HEK293 (cell line): ENCODE measurements at regions not wholly inside any gene's neighbourhood (a gene's known extent, or its start where the extent isn't known, plus 50 kb on each side); places are given as distances from the start of the nearest gene placed in this dataset.

Source experiments
- CTCF ChIA-PET: fragments of 350-600 bp; formaldehyde crosslinking; extraction: SDS; loops from one replicate; lab custom pipeline; 2021; ENCODE audit warnings: antibody characterized with exemption; lab: Yijun Ruan, JAX
- POLR2A ChIA-PET: fragments of 300-600 bp; formaldehyde crosslinking; extraction: SDS; loops from one replicate; lab custom pipeline; 2020; ENCODE audit warnings: antibody characterized with exemption, inconsistent platforms; lab: Yijun Ruan, JAX
- H3K27ac ChIP-seq: fragments of 200-500 bp; sonication (Bioruptor generic); 2 replicates; pipeline ENCODE4 v1.5.1; 2014; ENCODE audit warnings: low read depth, low read length, control low read depth, inconsistent platforms; ENCODE audit errors: extremely low read depth
- H3K36me3 ChIP-seq, 2 experiments: fragments of 200-500 bp in 1 of 2; sonication (Bioruptor generic) in 1 of 2; 1 replicate in 1 of 2; 2 replicates in 1 of 2; pipeline ENCODE4 v1.5.1; 2014 to 2017; ENCODE audit warnings: inconsistent platforms in 2 of 2, low read length in 2 of 2; ENCODE audit not compliant: control insufficient read depth in 2 of 2, insufficient read depth in 1 of 2
- H3K4me1 ChIP-seq: fragments of 200-500 bp; sonication (Bioruptor generic); 2 replicates; pipeline ENCODE4 v1.5.1; 2014; ENCODE audit warnings: mild to moderate bottlenecking, low read length, inconsistent platforms; ENCODE audit not compliant: control insufficient read depth, insufficient read depth
- H3K4me3 ChIP-seq: 2 replicates; pipeline ENCODE4 v1.5.1; 2011; ENCODE audit warnings: low read depth, mild to moderate bottlenecking, control low read depth, low read length, moderate library complexity
- H3K9me3 ChIP-seq: fragments of 200-500 bp; sonication (Bioruptor generic); 2 replicates; pipeline ENCODE4 v1.5.1; 2014; ENCODE audit warnings: low read depth, low read length, inconsistent platforms; ENCODE audit not compliant: control insufficient read depth, insufficient read depth
- GLI2 ChIP-seq: fragments of 450-650 bp; formaldehyde crosslinking; IDR thresholded peaks from 2 replicates; pipeline ENCODE4; 2017; ENCODE audit warnings: missing biosample characterization, missing genetic modification characterization, low read depth, borderline replicate concordance
- HOXA7 ChIP-seq: sonication (generic); formaldehyde crosslinking; IDR thresholded peaks from 2 replicates; pipeline ENCODE4 v1.8.1; 2022; ENCODE audit warnings: missing genetic modification reagents, borderline replicate concordance
- INSM2 ChIP-seq: fragments of 450-650 bp; formaldehyde crosslinking; IDR thresholded peaks from 2 replicates; pipeline ENCODE4 v1.5.1; 2016; ENCODE audit warnings: missing biosample characterization, missing genetic modification characterization
- OVOL3 ChIP-seq: fragments of 450-650 bp; formaldehyde crosslinking; IDR thresholded peaks from 2 replicates; pipeline ENCODE4 v1.5.1; 2016; ENCODE audit warnings: missing biosample characterization, missing genetic modification characterization
- PBX3 ChIP-seq: sonication (generic); formaldehyde crosslinking; IDR thresholded peaks from 2 replicates; pipeline ENCODE4 v1.8.1; 2022; ENCODE audit warnings: mild to moderate bottlenecking, moderate library complexity, missing genetic modification reagents
- PRDM4 ChIP-seq: fragments of 450-650 bp; formaldehyde crosslinking; IDR thresholded peaks from 2 replicates; pipeline ENCODE4 v1.5.1; 2017; ENCODE audit warnings: missing biosample characterization, missing genetic modification characterization
- SP7 ChIP-seq: fragments of 450-650 bp; formaldehyde crosslinking; IDR thresholded peaks from 2 replicates; pipeline ENCODE4 v1.5.1; 2016; ENCODE audit warnings: missing biosample characterization, missing genetic modification characterization
- YY2 ChIP-seq: fragments of 450-650 bp; formaldehyde crosslinking; IDR thresholded peaks from 2 replicates; pipeline ENCODE4 v1.5.1; 2016; ENCODE audit warnings: missing biosample characterization, missing genetic modification characterization
- ZNF112 ChIP-seq: fragments of 450-650 bp; formaldehyde crosslinking; IDR thresholded peaks from 2 replicates; pipeline ENCODE4 v1.5.0; 2017; ENCODE audit warnings: missing biosample characterization, missing genetic modification characterization
- ZNF132 ChIP-seq: fragments of 450-650 bp; formaldehyde crosslinking; IDR thresholded peaks from 2 replicates; pipeline ENCODE4 v1.5.1; 2017; ENCODE audit warnings: missing biosample characterization, missing genetic modification characterization, borderline replicate concordance
- ZNF133 ChIP-seq: fragments of 450-650 bp; formaldehyde crosslinking; IDR thresholded peaks from 2 replicates; pipeline ENCODE4 v1.5.1; 2016; ENCODE audit warnings: missing biosample characterization, missing genetic modification characterization
- ZNF174 ChIP-seq: fragments of 450-650 bp; formaldehyde crosslinking; IDR thresholded peaks from 2 replicates; pipeline ENCODE4 v1.5.0; 2017; ENCODE audit warnings: missing biosample characterization, mild to moderate bottlenecking, missing genetic modification characterization
- ZNF184 ChIP-seq: fragments of 450-650 bp; IDR thresholded peaks from 2 replicates; pipeline ENCODE4 v1.5.1; 2018; ENCODE audit warnings: missing biosample characterization, mild to moderate bottlenecking, missing genetic modification characterization
- ZNF202 ChIP-seq: fragments of 450-650 bp; formaldehyde crosslinking; IDR thresholded peaks from 2 replicates; pipeline ENCODE4 v1.5.1; 2016; ENCODE audit warnings: missing biosample characterization, missing genetic modification characterization, borderline replicate concordance
- ZNF223 ChIP-seq: fragments of 450-650 bp; formaldehyde crosslinking; IDR thresholded peaks from 2 replicates; pipeline ENCODE4 v1.5.1; 2016; ENCODE audit warnings: missing biosample characterization, missing genetic modification characterization
- ZNF248 ChIP-seq: fragments of 450-650 bp; formaldehyde crosslinking; IDR thresholded peaks from 2 replicates; pipeline ENCODE4 v1.5.1; 2017; ENCODE audit warnings: missing biosample characterization, missing genetic modification characterization
- ZNF350 ChIP-seq: fragments of 450-650 bp; formaldehyde crosslinking; IDR thresholded peaks from 2 replicates; pipeline ENCODE4 v1.5.0; 2017; ENCODE audit warnings: missing biosample characterization, mild to moderate bottlenecking, missing genetic modification characterization
- ZNF391 ChIP-seq: fragments of 450-650 bp; formaldehyde crosslinking; IDR thresholded peaks from 2 replicates; pipeline ENCODE4 v1.5.1; 2016; ENCODE audit warnings: low read depth, missing biosample characterization, missing genetic modification characterization, borderline replicate concordance
- ZNF426 ChIP-seq: fragments of 450-650 bp; formaldehyde crosslinking; IDR thresholded peaks from 2 replicates; pipeline ENCODE4 v1.5.1; 2017; ENCODE audit warnings: missing biosample characterization, missing genetic modification characterization, mild to moderate bottlenecking, inconsistent platforms, moderate library complexity
- ZNF558 ChIP-seq: fragments of 450-650 bp; formaldehyde crosslinking; IDR thresholded peaks from 2 replicates; pipeline ENCODE4 v1.5.1; 2016; ENCODE audit warnings: missing biosample characterization, missing genetic modification characterization
- ZNF623 ChIP-seq: fragments of 450-650 bp; formaldehyde crosslinking; IDR thresholded peaks from 2 replicates; pipeline ENCODE4 v1.5.1; 2016; ENCODE audit warnings: missing biosample characterization, missing genetic modification characterization
- ZNF747 ChIP-seq: fragments of 450-650 bp; formaldehyde crosslinking; IDR thresholded peaks from 2 replicates; pipeline ENCODE4 v1.5.1; 2016; ENCODE audit warnings: missing biosample characterization, missing genetic modification characterization
- ZNF791 ChIP-seq: fragments of 450-650 bp; formaldehyde crosslinking; IDR thresholded peaks from 2 replicates; pipeline ENCODE4 v1.5.1; 2016; ENCODE audit warnings: missing biosample characterization, missing genetic modification characterization
- ZNF843 ChIP-seq: fragments of 450-650 bp; formaldehyde crosslinking; IDR thresholded peaks from 2 replicates; pipeline ENCODE4 v1.5.1; 2016; ENCODE audit warnings: missing biosample characterization, missing genetic modification characterization
- TF ChIP-seq, protein P1 (sequence below): fragments of 450-650 bp; formaldehyde crosslinking; IDR thresholded peaks from 2 replicates; pipeline ENCODE4 v1.5.1; 2016; ENCODE audit warnings: missing biosample characterization, missing genetic modification characterization
- TF ChIP-seq, protein P2 (sequence below): fragments of 450-650 bp; formaldehyde crosslinking; IDR thresholded peaks from 2 replicates; pipeline ENCODE4 v1.5.1; 2017; ENCODE audit warnings: missing biosample characterization, missing genetic modification characterization
- TF ChIP-seq, protein P3 (sequence below): fragments of 450-650 bp; formaldehyde crosslinking; optimal IDR thresholded peaks from 2 replicates; pipeline ENCODE3; 2016; ENCODE audit warnings: missing biosample characterization, mild to moderate bottlenecking, missing genetic modification characterization

GRCh38 chr16:73707863-73708262 lies 588.8 kb upstream of the PSMD7 start:
- Histone ChIP-seq H3K36me3 (no peaks in the 10 kb centered on the region), H3K9me3 (no peaks in the 10 kb centered on the region), H3K4me3 (no peak overlapping the region), H3K4me1 (no peaks in the 10 kb centered on the region), H3K27ac (no peak overlapping the region)
- ChIA-PET POLR2A (no interaction called here), CTCF (no interaction called here)
- TF ChIP-seq, protein P1, sequence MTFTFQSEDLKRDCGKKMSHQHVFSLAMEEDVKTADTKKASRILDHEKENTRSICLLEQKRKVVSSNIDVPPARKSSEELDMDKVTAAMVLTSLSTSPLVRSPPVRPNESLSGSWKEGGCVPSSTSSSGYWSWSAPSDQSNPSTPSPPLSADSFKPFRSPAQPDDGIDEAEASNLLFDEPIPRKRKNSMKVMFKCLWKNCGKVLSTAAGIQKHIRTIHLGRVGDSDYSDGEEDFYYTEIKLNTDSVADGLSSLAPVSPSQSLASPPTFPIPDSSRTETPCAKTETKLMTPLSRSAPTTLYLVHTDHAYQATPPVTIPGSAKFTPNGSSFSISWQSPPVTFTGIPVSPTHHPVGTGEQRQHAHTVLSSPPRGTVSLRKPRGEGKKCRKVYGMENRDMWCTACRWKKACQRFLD (tag by site-specific recombination): no peak
- no peak for TF ChIP-seq ZNF350 (tag by site-specific recombination)
- TF ChIP-seq ZNF223 (tag by site-specific recombination): no peak
- TF ChIP-seq PBX3 (CRISPR knock-in tag): no peak
- TF ChIP-seq, protein P2, sequence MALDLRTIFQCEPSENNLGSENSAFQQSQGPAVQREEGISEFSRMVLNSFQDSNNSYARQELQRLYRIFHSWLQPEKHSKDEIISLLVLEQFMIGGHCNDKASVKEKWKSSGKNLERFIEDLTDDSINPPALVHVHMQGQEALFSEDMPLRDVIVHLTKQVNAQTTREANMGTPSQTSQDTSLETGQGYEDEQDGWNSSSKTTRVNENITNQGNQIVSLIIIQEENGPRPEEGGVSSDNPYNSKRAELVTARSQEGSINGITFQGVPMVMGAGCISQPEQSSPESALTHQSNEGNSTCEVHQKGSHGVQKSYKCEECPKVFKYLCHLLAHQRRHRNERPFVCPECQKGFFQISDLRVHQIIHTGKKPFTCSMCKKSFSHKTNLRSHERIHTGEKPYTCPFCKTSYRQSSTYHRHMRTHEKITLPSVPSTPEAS (tag by site-specific recombination): no peak
- TF ChIP-seq SP7: no peak
- TF ChIP-seq ZNF843 (tag by site-specific recombination): no peak
- no peak for TF ChIP-seq GLI2 (tag by site-specific recombination)
- no peak for TF ChIP-seq ZNF202
- no peak for TF ChIP-seq ZNF133 (tag by site-specific recombination)
- no peak for TF ChIP-seq YY2 (tag by site-specific recombination)
- TF ChIP-seq ZNF248 (tag by site-specific recombination): no peak
- no peak for TF ChIP-seq ZNF426 (tag by site-specific recombination)

DNA sequence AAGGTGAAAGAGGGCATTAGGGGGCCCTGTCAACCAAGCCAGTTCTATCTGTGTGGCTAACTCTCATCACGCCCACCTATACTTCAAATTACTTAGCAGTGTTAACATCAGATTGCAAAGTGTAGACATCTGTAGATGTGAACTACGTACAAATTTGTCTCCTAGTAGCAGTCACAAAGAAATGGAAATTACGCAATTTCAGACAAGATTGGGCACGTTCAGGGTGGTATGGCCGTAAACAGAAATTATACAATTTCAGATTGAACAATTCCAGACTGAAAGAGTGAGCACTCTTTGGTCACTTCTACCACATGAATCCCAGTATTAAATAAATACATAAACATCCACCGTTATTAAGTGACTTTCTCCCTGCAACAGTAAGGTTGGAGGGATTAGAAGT lies 592.7 kb upstream of the PSMD7 start:
- H3K9me3 ChIP-seq: no peaks in the 10 kb centered on the region
- H3K36me3 ChIP-seq: no peaks in the 10 kb centered on the region
- CTCF ChIA-PET: no interaction called here
- POLR2A ChIA-PET: no interaction called here
- H3K4me3 ChIP-seq: no peak overlapping the region
- H3K4me1 ChIP-seq: no peaks in the 10 kb centered on the region
- no peak overlapping the region for H3K27ac ChIP-seq
- no peak for TF ChIP-seq ZNF747 (tag by site-specific recombination)
- no peak for TF ChIP-seq ZNF174
- TF ChIP-seq PBX3 (CRISPR knock-in tag): no peak
- TF ChIP-seq PRDM4: no peak
- no peak for TF ChIP-seq OVOL3 (tag by site-specific recombination)
- no peak for TF ChIP-seq ZNF132 (tag by site-specific recombination)
- TF ChIP-seq INSM2: no peak
- TF ChIP-seq ZNF623 (tag by site-specific recombination): no peak
- TF ChIP-seq, protein P3, sequence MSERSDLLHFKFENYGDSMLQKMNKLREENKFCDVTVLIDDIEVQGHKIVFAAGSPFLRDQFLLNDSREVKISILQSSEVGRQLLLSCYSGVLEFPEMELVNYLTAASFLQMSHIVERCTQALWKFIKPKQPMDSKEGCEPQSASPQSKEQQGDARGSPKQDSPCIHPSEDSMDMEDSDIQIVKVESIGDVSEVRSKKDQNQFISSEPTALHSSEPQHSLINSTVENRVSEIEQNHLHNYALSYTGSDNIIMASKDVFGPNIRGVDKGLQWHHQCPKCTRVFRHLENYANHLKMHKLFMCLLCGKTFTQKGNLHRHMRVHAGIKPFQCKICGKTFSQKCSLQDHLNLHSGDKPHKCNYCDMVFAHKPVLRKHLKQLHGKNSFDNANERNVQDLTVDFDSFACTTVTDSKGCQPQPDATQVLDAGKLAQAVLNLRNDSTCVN (tag by site-specific recombination): no peak
- no peak for TF ChIP-seq HOXA7 (CRISPR knock-in tag)
- no peak for TF ChIP-seq ZNF391
- TF ChIP-seq ZNF558 (tag by site-specific recombination): no peak
- no peak for TF ChIP-seq ZNF791 (tag by site-specific recombination)
- no peak for TF ChIP-seq ZNF112 (tag by site-specific recombination)
- no peak for TF ChIP-seq ZNF184 (tag by site-specific recombination)
